SK-N-SH (cell line): ENCODE measurements at regions not wholly inside any gene's neighbourhood (a gene's known extent, or its start where the extent isn't known, plus 50 kb on each side); places are given as distances from the start of the nearest gene placed in this dataset.

Experiments used
- CHD2 ChIP-seq: fragments of 150-350 bp; IDR thresholded peaks from 2 replicates; pipeline ENCODE4 v1.6.1; 2018; ENCODE audit warnings: low read length; ENCODE audit not compliant: partially characterized antibody
- CTCF ChIP-seq: fragments of 200-600 bp; sonication (generic); IDR thresholded peaks from 2 replicates; pipeline ENCODE4 v1.6.1; 2017; ENCODE audit warnings: antibody characterized with exemption, mild to moderate bottlenecking, moderate library complexity
- NFIC ChIP-seq: IDR thresholded peaks from 2 replicates; pipeline ENCODE4 v1.4.0; 2012; ENCODE audit warnings: borderline replicate concordance
- POLR2AphosphoS5 ChIP-seq: IDR thresholded peaks from 2 replicates; pipeline ENCODE4 v1.6.1; 2012; ENCODE audit warnings: low read depth, low read length

- TF ChIP-seq NFIC (no peak), CTCF (no peak), POLR2AphosphoS5 (no peak), CHD2 (no peak)
Measured at GRCh38 chr6:134732763-134733162, 217.1 kb downstream of the ALDH8A1 start.
